PC-9 (cell line): ENCODE measurements at regions not wholly inside any gene's neighbourhood (a gene's known extent, or its start where the extent isn't known, plus 50 kb on each side); places are given as distances from the start of the nearest gene placed in this dataset.

Source experiments
- BruUV-seq: library from RNA; stranded (reverse); fragments of 400-500 nt; replicated peaks from 2 replicates; lab custom pipeline; 2021; lab: Mats Ljungman, UMichigan
- CTCF ChIA-PET: fragments of 300-600 bp; sonication (Branson Sonifier 250); formaldehyde crosslinking; loops from one replicate; lab custom pipeline; 2022; ENCODE audit warnings: antibody characterized with exemption; lab: Charles Lee
- POLR2A ChIA-PET: fragments of 300-600 bp; sonication (Branson Sonifier 250); formaldehyde crosslinking; loops from one replicate; lab custom pipeline; 2022; ENCODE audit warnings: antibody characterized with exemption; ENCODE audit not compliant: unreplicated experiment; lab: Charles Lee
- DNase-seq, 2 experiments: peaks; one replicate each; pipeline versions ENCODE4 v3.0.0 to v3.0.0-alpha.2; 2015 to 2022; ENCODE audit warnings: mixed read lengths in 1 of 2
- H2AFZ ChIP-seq: fragments of 200-600 bp; sonication (generic); 2 replicates; pipeline ENCODE4 v1.8.1; 2017; ENCODE audit warnings: antibody characterized with exemption
- H3F3A ChIP-seq: fragments of 200-600 bp; sonication (generic); 2 replicates; pipeline ENCODE4 v1.8.1; 2017; ENCODE audit warnings: antibody characterized with exemption, mild to moderate bottlenecking, low read depth; ENCODE audit not compliant: insufficient read depth
- H3K27ac ChIP-seq: fragments of 200-600 bp; sonication (generic); 2 replicates; pipeline ENCODE4 v1.6.1; 2016; ENCODE audit warnings: mixed run types
- H3K27me3 ChIP-seq: fragments of 200-600 bp; sonication (generic); 2 replicates; pipeline ENCODE4 v1.6.1; 2016; ENCODE audit warnings: low read depth, mixed run types; ENCODE audit not compliant: insufficient read depth
- H3K36me3 ChIP-seq: fragments of 200-600 bp; sonication (generic); 2 replicates; pipeline ENCODE4 v1.6.1; 2016; ENCODE audit warnings: low read depth, mixed run types
- H3K4me1 ChIP-seq: fragments of 200-600 bp; sonication (generic); replicated peaks from 2 replicates; pipeline ENCODE4 v1.6.1; 2016; ENCODE audit warnings: mixed run types; ENCODE audit not compliant: insufficient read depth
- H3K4me2 ChIP-seq: fragments of 200-600 bp; sonication (generic); 2 replicates; pipeline ENCODE4 v1.6.1; 2017; ENCODE audit warnings: mixed run types
- H3K4me3 ChIP-seq: fragments of 200-600 bp; sonication (generic); 2 replicates; pipeline ENCODE4 v1.6.1; 2016; ENCODE audit warnings: mixed run types
- H3K79me2 ChIP-seq: fragments of 200-600 bp; sonication (generic); 2 replicates; pipeline ENCODE4 v1.6.1; 2017; ENCODE audit warnings: low read depth, mixed run types
- H3K9me2 ChIP-seq: fragments of 200-600 bp; sonication (generic); 2 replicates; pipeline ENCODE4 v1.8.1; 2017; ENCODE audit warnings: mild to moderate bottlenecking; ENCODE audit not compliant: insufficient read depth
- H3K9me3 ChIP-seq: fragments of 200-600 bp; sonication (generic); 2 replicates; pipeline ENCODE4 v1.8.1; 2016; ENCODE audit warnings: low read depth; ENCODE audit not compliant: insufficient read depth
- H4K20me1 ChIP-seq: fragments of 200-600 bp; sonication (generic); 2 replicates; pipeline ENCODE4 v1.8.1; 2017; ENCODE audit not compliant: insufficient read depth
- CTCF ChIP-seq: fragments of 200-600 bp; sonication (generic); conservative IDR thresholded peaks from 2 replicates; pipeline ENCODE4 v1.6.1; 2017; ENCODE audit warnings: mixed run types, antibody characterized with exemption, mild to moderate bottlenecking, moderate library complexity
- EZH2 ChIP-seq: fragments of 200-600 bp; sonication (generic); IDR thresholded peaks from 2 replicates; pipeline ENCODE4 v1.8.0; 2017; ENCODE audit warnings: antibody characterized with exemption, low read depth
- intact Hi-C: fragments of 100-400 bp; cut with micrococcal nuclease; formaldehyde crosslinking; loops from one replicate; pipeline ENCODE4 v1.10.0; 2022; ENCODE audit not compliant: unreplicated experiment

- Histone ChIP-seq H4K20me1 (no peaks in the 10 kb centered on the region), H3K9me3 (no peaks in the 10 kb centered on the region), H3F3A (no peaks in the 10 kb centered on the region), H3K4me1 (no peaks in the 10 kb centered on the region), H3K4me2 (no peak overlapping the region), H3K4me3 (no peak overlapping the region), H3K79me2 (no peaks in the 10 kb centered on the region), H3K36me3 (no peaks in the 10 kb centered on the region), H3K9me2 (no peaks in the 10 kb centered on the region), H2AFZ (no peak overlapping the region), H3K27ac (no peak overlapping the region), H3K27me3 (no peaks in the 10 kb centered on the region)
- intact Hi-C loops: no loop called here
- POLR2A ChIA-PET: interaction anchor here (0.6 kb wide), 1 partner anchor 36 kb away, joined by 3 read pairs; no protein-coding TSS in a partner anchor
- DNase-seq: no peak
- no TSS peak for BruUV-seq
- CTCF ChIA-PET: no interaction called here
- TF ChIP-seq EZH2 (no peak), CTCF (no peak)
Observed at GRCh38 chr15:101543026-101543390, 53.5 kb upstream of the PCSK6 start.

- BruUV-seq: no TSS peak
- CTCF ChIA-PET: no interaction called here
- intact Hi-C loops: no loop called here
- POLR2A ChIA-PET: interaction anchor here (0.6 kb wide), 1 partner anchor 37 kb away, joined by 3 read pairs; no protein-coding TSS in a partner anchor
- H3K4me3 ChIP-seq: no peak overlapping the region
- no peaks in the 10 kb centered on the region for H3K9me2 ChIP-seq
- no peak for DNase-seq
- H2AFZ ChIP-seq: no peak overlapping the region
- H3K79me2 ChIP-seq: no peaks in the 10 kb centered on the region
- no peaks in the 10 kb centered on the region for H3K9me3 ChIP-seq
- H3K4me2 ChIP-seq: no peak overlapping the region
- H3K27ac ChIP-seq: no peak overlapping the region
- H3K4me1 ChIP-seq: no peaks in the 10 kb centered on the region
- no peaks in the 10 kb centered on the region for H3F3A ChIP-seq
- no peaks in the 10 kb centered on the region for H3K36me3 ChIP-seq
- H3K27me3 ChIP-seq: no peaks in the 10 kb centered on the region
- TF ChIP-seq EZH2 (no peak), CTCF (no peak)
- no peaks in the 10 kb centered on the region for H4K20me1 ChIP-seq
Observed at GRCh38 chr15:101542306-101543025, 53.0 kb upstream of the PCSK6 start.

GRCh38 chr15:101541501-101542292 lies 52.2 kb upstream of the PCSK6 start:
- H3K4me2 ChIP-seq: no peak overlapping the region
- no TSS peak for BruUV-seq
- CTCF ChIA-PET: interaction anchor here (1.8 kb wide), 1 partner anchor 99 kb away, joined by 10 read pairs; no protein-coding TSS in a partner anchor

More at GRCh38 chr15:101541501-101542292, 52.2 kb upstream of the PCSK6 start:
- no peak overlapping the region for H3K4me3 ChIP-seq
- no peaks in the 10 kb centered on the region for H4K20me1 ChIP-seq
- H3K9me2 ChIP-seq: no peaks in the 10 kb centered on the region
- intact Hi-C loops: loop anchor here (2.0 kb wide), 1 partner anchor 37 kb away; no protein-coding TSS in a partner anchor
- H3K9me3 ChIP-seq: no peaks in the 10 kb centered on the region
- no peak for DNase-seq
- H3K36me3 ChIP-seq: no peaks in the 10 kb centered on the region
- no peaks in the 10 kb centered on the region for H3K4me1 ChIP-seq
- no peaks in the 10 kb centered on the region for H3F3A ChIP-seq
- no peak overlapping the region for H2AFZ ChIP-seq
- H3K27ac ChIP-seq: no peak overlapping the region
- no peaks in the 10 kb centered on the region for H3K79me2 ChIP-seq
- TF ChIP-seq CTCF (no peak), EZH2 (no peak)
- POLR2A ChIA-PET: no interaction called here
- no peaks in the 10 kb centered on the region for H3K27me3 ChIP-seq
